Keratinocyte (primary cell): ENCODE measurements at regions not wholly inside any gene's neighbourhood (a gene's known extent, or its start where the extent isn't known, plus 50 kb on each side); places are given as distances from the start of the nearest gene placed in this dataset.

ENCODE experiments used
- DNase-seq: peaks from one replicate; pipeline ENCODE4 v3.0.0-alpha.2; 2011; ENCODE audit warnings: low read depth, missing footprints, low spot score
- FAIRE-seq: peaks from 2 replicates; lab custom pipeline; 2011; peaks lifted over from hg19 to GRCh38; lab: Jason Lieb, UNC
- H2AFZ ChIP-seq: 2 replicates; pipeline ENCODE4 v1.6.0; 2012; ENCODE audit warnings: low read length, control low read depth, inconsistent platforms; ENCODE audit not compliant: control insufficient read depth
- H3K27ac ChIP-seq: 2 replicates; pipeline ENCODE4 v1.5.1; 2011; ENCODE audit warnings: low read length; ENCODE audit not compliant: control insufficient read depth, insufficient read depth
- H3K27me3 ChIP-seq: 3 replicates; pipeline ENCODE4 v1.6.0; 2011; ENCODE audit warnings: low read length; ENCODE audit not compliant: control insufficient read depth, insufficient read depth; ENCODE audit errors: extremely low read depth
- H3K36me3 ChIP-seq, 2 experiments: 2 replicates in 1 of 2; 3 replicates in 1 of 2; pipeline ENCODE4 v1.5.1; 2011; ENCODE audit warnings: low read length in 2 of 2, mild to moderate bottlenecking in 1 of 2; ENCODE audit not compliant: control insufficient read depth in 2 of 2, insufficient read depth in 2 of 2; ENCODE audit errors: extremely low read depth in 1 of 2
- H3K4me1 ChIP-seq: 3 replicates; pipeline ENCODE4 v1.5.1; 2011; ENCODE audit warnings: low read length; ENCODE audit not compliant: control insufficient read depth, insufficient read depth; ENCODE audit errors: extremely low read depth
- H3K4me2 ChIP-seq: 3 replicates; pipeline ENCODE4 v1.6.0; 2011; ENCODE audit warnings: low read depth, low read length; ENCODE audit not compliant: control insufficient read depth, insufficient read depth; ENCODE audit errors: extremely low read depth
- H3K4me3 ChIP-seq, 3 experiments: fragments of 200-600 bp in 1 of 3; sonication (generic) in 1 of 3; 2 replicates in 2 of 3; 3 replicates in 1 of 3; pipeline ENCODE4 v1.5.1; 2011 to 2016; ENCODE audit warnings: low read length in 3 of 3, mild to moderate bottlenecking in 3 of 3, control low read depth in 2 of 3, inconsistent platforms in 1 of 3, low read depth in 1 of 3, mixed read lengths in 1 of 3, mixed run types in 1 of 3, moderate library complexity in 1 of 3; ENCODE audit not compliant: control insufficient read depth in 2 of 3, insufficient read depth in 2 of 3; ENCODE audit errors: extremely low read depth in 1 of 3
- H3K79me2 ChIP-seq: 2 replicates; pipeline ENCODE4 v1.6.0; 2012; ENCODE audit warnings: low read length; ENCODE audit not compliant: control insufficient read depth, insufficient read depth
- H3K9ac ChIP-seq: 3 replicates; pipeline ENCODE4 v1.6.0; 2011; ENCODE audit warnings: low read length; ENCODE audit not compliant: control insufficient read depth, insufficient read depth; ENCODE audit errors: extremely low read depth
- H3K9me1 ChIP-seq: 3 replicates; pipeline ENCODE4 v1.6.0; 2011; ENCODE audit warnings: low read length; ENCODE audit not compliant: control insufficient read depth, insufficient read depth; ENCODE audit errors: extremely low read depth
- H3K9me3 ChIP-seq: 2 replicates; pipeline ENCODE4 v1.5.1; 2012; ENCODE audit warnings: low read depth, low read length; ENCODE audit not compliant: control insufficient read depth
- H4K20me1 ChIP-seq: 3 replicates; pipeline ENCODE4 v1.6.0; 2011; ENCODE audit warnings: low read length; ENCODE audit not compliant: control insufficient read depth, insufficient read depth; ENCODE audit errors: extremely low read depth
- CTCF ChIP-seq, 3 experiments: IDR thresholded peaks in 1 of 3; conservative IDR thresholded peaks in 1 of 3; optimal IDR thresholded peaks in 1 of 3; 2 replicates in 2 of 3; 3 replicates in 1 of 3; pipeline versions ENCODE3 to v1.5.1; 2011; ENCODE audit warnings: low read length in 3 of 3, mild to moderate bottlenecking in 3 of 3, moderate library complexity in 2 of 3, control low read depth in 1 of 3, inconsistent platforms in 1 of 3; ENCODE audit not compliant: insufficient read depth in 2 of 3; ENCODE audit errors: extremely low read depth in 1 of 3
- EZH2 ChIP-seq: IDR thresholded peaks from one replicate; pipeline ENCODE4 v1.6.1; 2012; ENCODE audit warnings: inconsistent platforms, mild to moderate bottlenecking, low read length, moderate library complexity
- dilution Hi-C: fragments of 300-500 bp; cut with MboI; formaldehyde crosslinking; loops from one replicate; pipeline ENCODE4 v1.7.0; 2020; ENCODE audit warnings: low sequenced_read_pairs; ENCODE audit not compliant: extremely low pct_ligation_motif_present

GRCh38 chr1:99365141-99365540 is 100.8 kb downstream of the PLPPR4 start:
- Histone ChIP-seq H3K4me2 (no peak overlapping the region), H3K27me3 (no peaks in the 10 kb centered on the region), H3K9me1 (no peaks in the 10 kb centered on the region), H3K9ac (no peak overlapping the region), H3K79me2 (no peaks in the 10 kb centered on the region), H3K4me3 (no peak overlapping the region), H2AFZ (no peak overlapping the region), H3K27ac (no peak overlapping the region), H3K36me3 (no peaks in the 10 kb centered on the region), H3K9me3 (no peaks in the 10 kb centered on the region), H3K4me1 (no peaks in the 10 kb centered on the region), H4K20me1 (no peaks in the 10 kb centered on the region)
- no peak for TF ChIP-seq EZH2
- no peak for TF ChIP-seq CTCF (optimal IDR thresholded peaks at IDR 0.05 in 1 of 3, IDR thresholded peaks at IDR 0.05 in 1 of 3, conservative IDR thresholded peaks at IDR 0.05 in 1 of 3; ENCODE audit: extremely low read depth in 1 of 3, insufficient read depth in 2 of 3, low read length in 3 of 3)
- dilution Hi-C loops: no loop called here
- DNase-seq (no peak), FAIRE-seq (no peak)

- dilution Hi-C loops: no loop called here
- no peaks in the 10 kb centered on the region for H3K27me3 ChIP-seq
- H4K20me1 ChIP-seq: no peaks in the 10 kb centered on the region
- H3K9ac ChIP-seq: no peak overlapping the region
- no peak overlapping the region for H3K27ac ChIP-seq
- no peaks in the 10 kb centered on the region for H3K79me2 ChIP-seq
- H3K36me3 ChIP-seq: no peaks in the 10 kb centered on the region
- DNase-seq (no peak), FAIRE-seq (no peak)
- H3K9me1 ChIP-seq: no peaks in the 10 kb centered on the region
- no peak overlapping the region for H3K4me3 ChIP-seq
- H2AFZ ChIP-seq: no peak overlapping the region
- TF ChIP-seq CTCF (optimal IDR thresholded peaks at IDR 0.05 in 1 of 3, IDR thresholded peaks at IDR 0.05 in 1 of 3, conservative IDR thresholded peaks at IDR 0.05 in 1 of 3; ENCODE audit: extremely low read depth in 1 of 3, insufficient read depth in 2 of 3, low read length in 3 of 3): no peak
- TF ChIP-seq EZH2: no peak
- no peaks in the 10 kb centered on the region for H3K4me1 ChIP-seq
- H3K9me3 ChIP-seq: no peaks in the 10 kb centered on the region
- no peak overlapping the region for H3K4me2 ChIP-seq
Measured at GRCh38 chr1:99365545-99365944, 101.3 kb downstream of the PLPPR4 start.
